WERI-Rb-1 (cell line): ENCODE measurements at regions not wholly inside any gene's neighbourhood (a gene's known extent, or its start where the extent isn't known, plus 50 kb on each side); places are given as distances from the start of the nearest gene placed in this dataset.

Experiments
- DNase-seq: peaks from one replicate; pipeline ENCODE4 v3.0.0-alpha.2; 2020
- H3K27ac ChIP-seq: fragments of 250-450 bp; sonication (Bioruptor Pico); 2 replicates; pipeline ENCODE4 v1.5.1; 2020; ENCODE audit warnings: mild to moderate bottlenecking, moderate library complexity
- H3K27me3 ChIP-seq: fragments of 250-450 bp; sonication (Bioruptor Pico); 2 replicates; pipeline ENCODE4 v1.5.1; 2021; ENCODE audit warnings: mild to moderate bottlenecking, low read depth, moderate library complexity; ENCODE audit not compliant: insufficient read depth, severe bottlenecking
- H3K36me3 ChIP-seq: fragments of 250-450 bp; sonication (Bioruptor Pico); 2 replicates; pipeline ENCODE4 v1.5.1; 2020; ENCODE audit warnings: mild to moderate bottlenecking, moderate library complexity
- H3K4me3 ChIP-seq: 2 replicates; pipeline ENCODE4 v1.5.1; 2011; ENCODE audit warnings: low read depth, mild to moderate bottlenecking, control low read depth, low read length
- H3K9me3 ChIP-seq: fragments of 250-450 bp; sonication (Bioruptor Pico); 2 replicates; pipeline ENCODE4 v1.5.1; 2021; ENCODE audit warnings: mild to moderate bottlenecking, moderate library complexity; ENCODE audit not compliant: severe bottlenecking
- TF ChIP-seq, protein P1 (sequence below): IDR thresholded peaks from 2 replicates; pipeline ENCODE4 v1.5.1; 2011; ENCODE audit warnings: low read depth, mild to moderate bottlenecking, control low read depth, inconsistent platforms, low read length

DNA sequence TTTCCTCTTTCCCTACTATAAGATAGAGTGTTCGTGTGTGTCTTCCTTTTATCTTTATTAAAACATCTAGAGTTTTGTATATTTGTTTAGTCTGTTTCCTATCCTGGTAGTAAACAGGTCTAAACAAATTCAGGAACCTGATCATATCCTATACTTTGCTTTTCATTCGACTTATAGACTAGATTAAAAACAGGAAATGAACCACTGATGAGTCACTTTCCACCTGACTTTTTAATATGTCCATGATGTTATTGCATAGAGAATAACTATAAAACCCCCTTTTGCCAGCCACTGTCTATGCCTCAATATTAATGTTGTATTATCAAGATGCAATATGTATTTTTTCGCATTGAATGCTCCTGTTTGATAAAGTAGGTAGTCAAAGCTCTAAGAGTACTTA is 1794.0 kb downstream of the STIM2 start:
- no peak overlapping the region for H3K4me3 ChIP-seq
- no peaks in the 10 kb centered on the region for H3K27me3 ChIP-seq
- no peaks in the 10 kb centered on the region for H3K36me3 ChIP-seq
- H3K27ac ChIP-seq = no peak overlapping the region
- TF ChIP-seq, protein P1, sequence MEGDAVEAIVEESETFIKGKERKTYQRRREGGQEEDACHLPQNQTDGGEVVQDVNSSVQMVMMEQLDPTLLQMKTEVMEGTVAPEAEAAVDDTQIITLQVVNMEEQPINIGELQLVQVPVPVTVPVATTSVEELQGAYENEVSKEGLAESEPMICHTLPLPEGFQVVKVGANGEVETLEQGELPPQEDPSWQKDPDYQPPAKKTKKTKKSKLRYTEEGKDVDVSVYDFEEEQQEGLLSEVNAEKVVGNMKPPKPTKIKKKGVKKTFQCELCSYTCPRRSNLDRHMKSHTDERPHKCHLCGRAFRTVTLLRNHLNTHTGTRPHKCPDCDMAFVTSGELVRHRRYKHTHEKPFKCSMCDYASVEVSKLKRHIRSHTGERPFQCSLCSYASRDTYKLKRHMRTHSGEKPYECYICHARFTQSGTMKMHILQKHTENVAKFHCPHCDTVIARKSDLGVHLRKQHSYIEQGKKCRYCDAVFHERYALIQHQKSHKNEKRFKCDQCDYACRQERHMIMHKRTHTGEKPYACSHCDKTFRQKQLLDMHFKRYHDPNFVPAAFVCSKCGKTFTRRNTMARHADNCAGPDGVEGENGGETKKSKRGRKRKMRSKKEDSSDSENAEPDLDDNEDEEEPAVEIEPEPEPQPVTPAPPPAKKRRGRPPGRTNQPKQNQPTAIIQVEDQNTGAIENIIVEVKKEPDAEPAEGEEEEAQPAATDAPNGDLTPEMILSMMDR = no peak
- H3K9me3 ChIP-seq = no peaks in the 10 kb centered on the region
- DNase-seq = no peak

- DNase-seq = no peak
- Histone ChIP-seq H3K27ac (no peak overlapping the region), H3K9me3 (no peaks in the 10 kb centered on the region), H3K4me3 (no peak overlapping the region), H3K36me3 (no peaks in the 10 kb centered on the region), H3K27me3 (no peaks in the 10 kb centered on the region)
- TF ChIP-seq, protein P1 = no peak
Measured at GRCh38 chr4:28665306-28665705, 1804.7 kb downstream of the STIM2 start.

DNA sequence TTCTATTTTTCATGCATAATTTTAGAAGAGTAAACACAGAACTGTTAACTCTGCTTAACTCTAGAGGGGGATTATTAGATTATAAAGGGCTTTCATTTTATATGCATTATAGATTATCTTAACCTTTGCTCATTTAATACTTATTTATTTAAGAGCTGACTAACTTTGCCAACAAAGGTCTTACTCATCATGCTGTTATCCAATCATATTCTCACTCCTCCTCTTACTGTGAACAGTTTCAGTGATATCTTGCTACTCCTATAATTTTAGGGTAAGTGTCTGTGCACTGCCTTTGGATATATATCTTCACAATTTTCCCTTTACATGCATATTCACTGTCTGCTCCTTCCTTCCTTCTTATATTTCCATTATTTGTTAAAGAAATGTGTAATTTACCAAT is 1814.9 kb downstream of the STIM2 start:
- DNase-seq = no peak
- H3K27ac ChIP-seq = no peak overlapping the region
- TF ChIP-seq, protein P1 = no peak

GRCh38 chr4:28677808-28678207 is 1817.2 kb downstream of the STIM2 start:
- H3K9me3 ChIP-seq = no peaks in the 10 kb centered on the region

More for the DNA sequence above, 1814.9 kb downstream of the STIM2 start:
- Histone ChIP-seq H3K27me3 (no peaks in the 10 kb centered on the region), H3K4me3 (no peak overlapping the region), H3K36me3 (no peaks in the 10 kb centered on the region), H3K9me3 (no peaks in the 10 kb centered on the region)

GRCh38 chr4:28682847-28683246 is 1822.2 kb downstream of the STIM2 start:
- Histone ChIP-seq H3K36me3 (no peaks in the 10 kb centered on the region), H3K4me3 (no peak overlapping the region), H3K9me3 (no peaks in the 10 kb centered on the region), H3K27me3 (no peaks in the 10 kb centered on the region), H3K27ac (no peak overlapping the region)
- TF ChIP-seq, protein P1 = no peak
- DNase-seq = no peak

More at GRCh38 chr4:28677808-28678207, 1817.2 kb downstream of the STIM2 start:
- TF ChIP-seq, protein P1 = no peak
- Histone ChIP-seq H3K27ac (no peak overlapping the region), H3K4me3 (no peak overlapping the region), H3K27me3 (no peaks in the 10 kb centered on the region), H3K36me3 (no peaks in the 10 kb centered on the region)
- no peak for DNase-seq

- Histone ChIP-seq H3K36me3 (no peaks in the 10 kb centered on the region), H3K27me3 (no peaks in the 10 kb centered on the region), H3K9me3 (no peaks in the 10 kb centered on the region), H3K4me3 (no peak overlapping the region), H3K27ac (no peak overlapping the region)
- peak; percentile 80 for DNase-seq
- TF ChIP-seq, protein P1 = peak; percentile 94
Measured at GRCh38 chr4:28686618-28687017, 1826.0 kb downstream of the STIM2 start.
